ENCODE measurements at regions not wholly inside any gene's neighbourhood (a gene's known extent, or its start where the extent isn't known, plus 50 kb on each side); places are given as distances from the start of the nearest gene placed in this dataset.
"Not testable (repeated sequence)": the region's sequence is repeated elsewhere in the genome, so short reads cannot be mapped to it uniquely, and the experiment has no call there.

DNA sequence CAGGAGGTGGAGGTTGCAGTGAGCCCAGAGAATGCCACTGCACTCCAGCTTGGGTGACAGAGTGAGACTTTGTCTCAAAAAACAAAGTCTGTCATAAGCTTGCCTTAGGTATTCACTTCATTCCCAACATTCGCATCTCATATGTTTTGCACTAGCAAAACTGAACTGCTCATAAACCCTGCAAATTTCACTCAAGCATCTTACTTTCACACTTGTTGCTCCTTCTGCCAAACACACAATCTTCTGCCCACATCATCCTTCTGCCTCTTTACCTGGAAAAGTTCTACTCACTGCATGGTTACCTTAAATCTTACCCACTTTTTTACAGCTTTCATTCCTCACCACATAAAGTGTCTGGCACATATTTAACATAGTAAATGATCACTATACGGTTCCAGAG, 152.5 kb downstream of the USP22 start:
- ATAC-seq (ENCODE audit: poor library complexity) (no peak), DNase-seq (no peak)
- POLR2A ChIA-PET = no interaction called here
- Mint-ChIP-seq H3K4me3 (no peak overlapping the region), H3K36me3 (ENCODE audit: low read depth) (no peaks in the 10 kb centered on the region), H3K27me3 (peaks cover 31% of the 10 kb centered on the region), H3K9me3 (no peaks in the 10 kb centered on the region), H3K4me1 (ENCODE audit: low read depth) (no peaks in the 10 kb centered on the region), H3K27ac (no peak overlapping the region)
- Histone ChIP-seq H3K27ac (ENCODE audit: low read depth in 1 of 2, low read length in 2 of 2) (no peak overlapping the region), H3K9me3 (ENCODE audit: control insufficient read depth in 1 of 2, insufficient read depth in 1 of 2, low read length in 2 of 2) (no peaks in the 10 kb centered on the region), H3K36me3 (ENCODE audit: insufficient read depth, low read length) (no peaks in the 10 kb centered on the region), H3K4me1 (ENCODE audit: insufficient read depth, low read length) (no peaks in the 10 kb centered on the region), H3K4me3 (ENCODE audit: low read length) (no peak overlapping the region), H3K27me3 (ENCODE audit: control insufficient read depth in 1 of 2, insufficient read depth in 2 of 2, low read length in 2 of 2) (peaks cover 0 to 4% of the 10 kb centered on the region in 2 experiments)
- intact Hi-C loops (cut with DNase I, micrococcal nuclease) = no loop called here
- CTCF ChIA-PET = no interaction called here
- TF ChIP-seq, protein P1, sequence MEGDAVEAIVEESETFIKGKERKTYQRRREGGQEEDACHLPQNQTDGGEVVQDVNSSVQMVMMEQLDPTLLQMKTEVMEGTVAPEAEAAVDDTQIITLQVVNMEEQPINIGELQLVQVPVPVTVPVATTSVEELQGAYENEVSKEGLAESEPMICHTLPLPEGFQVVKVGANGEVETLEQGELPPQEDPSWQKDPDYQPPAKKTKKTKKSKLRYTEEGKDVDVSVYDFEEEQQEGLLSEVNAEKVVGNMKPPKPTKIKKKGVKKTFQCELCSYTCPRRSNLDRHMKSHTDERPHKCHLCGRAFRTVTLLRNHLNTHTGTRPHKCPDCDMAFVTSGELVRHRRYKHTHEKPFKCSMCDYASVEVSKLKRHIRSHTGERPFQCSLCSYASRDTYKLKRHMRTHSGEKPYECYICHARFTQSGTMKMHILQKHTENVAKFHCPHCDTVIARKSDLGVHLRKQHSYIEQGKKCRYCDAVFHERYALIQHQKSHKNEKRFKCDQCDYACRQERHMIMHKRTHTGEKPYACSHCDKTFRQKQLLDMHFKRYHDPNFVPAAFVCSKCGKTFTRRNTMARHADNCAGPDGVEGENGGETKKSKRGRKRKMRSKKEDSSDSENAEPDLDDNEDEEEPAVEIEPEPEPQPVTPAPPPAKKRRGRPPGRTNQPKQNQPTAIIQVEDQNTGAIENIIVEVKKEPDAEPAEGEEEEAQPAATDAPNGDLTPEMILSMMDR (IDR thresholded peaks at IDR 0.05) = no peak

DNA sequence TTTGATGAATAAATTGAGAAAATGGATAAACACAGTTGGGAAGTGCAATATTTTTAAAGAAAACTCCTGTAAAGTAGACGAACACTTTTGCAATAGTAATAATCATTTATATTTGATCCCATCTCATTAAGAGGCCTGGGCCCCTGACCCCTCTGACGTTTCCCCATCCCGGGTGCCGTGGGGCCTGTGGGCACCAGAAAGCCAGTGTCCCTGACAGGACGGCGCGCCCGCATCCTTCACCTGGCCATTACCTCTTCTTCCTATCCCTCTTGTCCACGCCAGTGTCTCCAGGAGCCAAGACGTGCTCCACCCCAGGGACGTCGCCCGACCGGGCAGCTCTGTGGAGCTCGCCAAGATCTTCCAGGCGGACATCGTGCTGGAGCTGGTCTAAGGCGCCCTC, 147.4 kb downstream of the USP22 start:
- H3K4me1 Mint-ChIP-seq (ENCODE audit: low read depth); H3K9me3 Mint-ChIP-seq; CTCF ChIA-PET; intact Hi-C loops (cut with DNase I, micrococcal nuclease); H3K9me3 ChIP-seq (ENCODE audit: control insufficient read depth in 1 of 2, insufficient read depth in 1 of 2, low read length in 2 of 2); H3K36me3 Mint-ChIP-seq (ENCODE audit: low read depth); H3K27me3 ChIP-seq (ENCODE audit: control insufficient read depth in 1 of 2, insufficient read depth in 2 of 2, low read length in 2 of 2); H3K4me1 ChIP-seq (ENCODE audit: insufficient read depth, low read length); H3K27me3 Mint-ChIP-seq; H3K4me3 Mint-ChIP-seq; POLR2A ChIA-PET; DNase-seq; ATAC-seq (ENCODE audit: poor library complexity); H3K27ac Mint-ChIP-seq; H3K36me3 ChIP-seq (ENCODE audit: insufficient read depth, low read length); H3K27ac ChIP-seq (ENCODE audit: low read depth in 1 of 2, low read length in 2 of 2); H3K4me3 ChIP-seq (ENCODE audit: low read length): not testable (repeated sequence)

DNA sequence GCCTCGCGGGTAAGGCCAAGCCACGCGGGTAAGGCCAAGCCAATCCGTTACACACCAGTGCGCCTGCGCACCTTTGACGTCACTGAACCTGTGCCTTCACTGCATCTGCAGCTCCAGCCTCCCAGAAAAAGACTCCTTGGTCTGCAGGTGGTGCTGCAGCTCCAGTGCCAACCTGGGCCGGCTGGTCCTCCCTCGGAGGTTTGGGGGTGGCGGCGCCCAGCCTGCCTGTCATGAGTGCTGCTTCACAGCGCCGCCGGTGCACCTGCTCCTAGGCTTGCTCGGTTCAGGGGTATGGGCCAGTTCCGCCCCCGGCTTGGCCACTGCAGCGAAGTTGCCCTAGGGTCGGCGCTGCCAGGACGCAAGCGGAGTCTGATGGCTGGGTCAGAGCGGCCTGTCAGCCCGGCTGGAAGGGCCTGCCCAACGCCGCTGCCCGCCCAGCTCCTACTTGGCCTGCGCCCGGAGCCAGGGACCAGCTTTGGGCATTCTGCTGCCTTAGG, 146.6 kb downstream of the USP22 start:
- Histone ChIP-seq H3K36me3 (ENCODE audit: insufficient read depth, low read length) (no peaks in the 10 kb centered on the region), H3K9me3 (ENCODE audit: control insufficient read depth in 1 of 2, insufficient read depth in 1 of 2, low read length in 2 of 2) (no peaks in the 10 kb centered on the region), H3K27ac (ENCODE audit: low read depth in 1 of 2, low read length in 2 of 2) (no peak overlapping the region), H3K27me3 (ENCODE audit: control insufficient read depth in 1 of 2, insufficient read depth in 2 of 2, low read length in 2 of 2) (no peaks in the 10 kb centered on the region), H3K4me1 (ENCODE audit: insufficient read depth, low read length) (no peaks in the 10 kb centered on the region), H3K4me3 (ENCODE audit: low read length) (no peak overlapping the region)
- ATAC-seq (ENCODE audit: poor library complexity) = no peak
- CTCF ChIA-PET = no interaction called here
- H3K36me3 Mint-ChIP-seq (ENCODE audit: low read depth) = no peaks in the 10 kb centered on the region
- H3K27me3 Mint-ChIP-seq = peaks cover 4% of the 10 kb centered on the region
- POLR2A ChIA-PET = no interaction called here
- no peak overlapping the region for H3K4me3 Mint-ChIP-seq
- H3K9me3 Mint-ChIP-seq = no peaks in the 10 kb centered on the region
- no peaks in the 10 kb centered on the region for H3K4me1 Mint-ChIP-seq (ENCODE audit: low read depth)
- TF ChIP-seq, protein P1 (IDR thresholded peaks at IDR 0.05) = no peak
- intact Hi-C loops (cut with DNase I, micrococcal nuclease) = no loop called here
- no peak overlapping the region for H3K27ac Mint-ChIP-seq
- peak in 9 of 14 experiments; percentile 9 to 60 (median 37) for DNase-seq

DNA sequence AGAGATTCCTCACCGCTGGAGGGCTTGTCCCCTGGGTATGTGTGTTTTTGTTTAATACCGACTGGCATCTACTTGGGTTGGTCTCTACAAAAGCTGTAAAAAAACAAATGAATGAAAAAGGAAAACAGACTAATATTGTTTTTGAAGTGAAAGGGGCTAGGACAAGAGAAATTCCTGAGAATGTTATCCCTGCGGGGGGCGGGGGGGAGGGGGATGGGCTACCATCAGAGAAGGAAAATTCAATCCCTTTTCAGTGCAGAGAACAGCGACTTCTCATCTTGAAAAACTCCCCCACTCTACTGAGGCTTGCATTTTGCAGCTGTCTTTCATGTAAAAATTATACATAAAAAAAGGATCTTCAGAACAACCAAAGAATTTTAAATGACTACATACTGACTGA, 144.1 kb downstream of the USP22 start:
- H3K9me3 ChIP-seq (ENCODE audit: control insufficient read depth in 1 of 2, insufficient read depth in 1 of 2, low read length in 2 of 2); CTCF ChIA-PET; H3K9me3 Mint-ChIP-seq; H3K4me3 ChIP-seq (ENCODE audit: low read length); H3K4me1 ChIP-seq (ENCODE audit: insufficient read depth, low read length); H3K27me3 ChIP-seq (ENCODE audit: control insufficient read depth in 1 of 2, insufficient read depth in 2 of 2, low read length in 2 of 2); H3K36me3 Mint-ChIP-seq (ENCODE audit: low read depth); H3K27ac ChIP-seq (ENCODE audit: low read depth in 1 of 2, low read length in 2 of 2); POLR2A ChIA-PET; ATAC-seq (ENCODE audit: poor library complexity); H3K36me3 ChIP-seq (ENCODE audit: insufficient read depth, low read length); H3K4me1 Mint-ChIP-seq (ENCODE audit: low read depth); H3K27ac Mint-ChIP-seq; intact Hi-C loops (cut with DNase I, micrococcal nuclease); H3K4me3 Mint-ChIP-seq; DNase-seq: not testable (repeated sequence)
- H3K27me3 Mint-ChIP-seq = peaks cover 24% of the 10 kb centered on the region

DNA sequence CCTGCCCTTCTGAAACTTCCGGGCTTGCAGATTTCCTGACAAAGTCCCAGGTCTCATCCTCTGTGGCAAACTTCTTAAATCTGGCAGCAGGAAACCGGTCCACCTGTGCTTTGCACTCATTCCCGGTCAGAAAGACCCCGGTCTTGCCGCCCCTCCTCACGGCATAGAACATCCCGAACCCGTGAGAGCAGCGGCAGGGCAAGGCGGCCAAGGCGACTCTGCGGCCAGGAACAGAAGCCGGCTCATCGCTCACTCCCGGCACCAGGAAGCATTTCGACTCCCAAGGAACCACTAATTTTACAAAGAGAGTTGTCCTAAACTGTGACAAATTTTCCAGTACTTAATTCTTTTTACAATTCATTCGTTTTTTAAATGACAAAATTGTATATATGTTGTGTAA, 140.3 kb downstream of the USP22 start:
- H3K4me3 ChIP-seq (ENCODE audit: low read length); H3K27ac ChIP-seq (ENCODE audit: low read depth in 1 of 2, low read length in 2 of 2); POLR2A ChIA-PET; H3K4me1 Mint-ChIP-seq (ENCODE audit: low read depth); H3K36me3 ChIP-seq (ENCODE audit: insufficient read depth, low read length); H3K4me3 Mint-ChIP-seq; H3K9me3 Mint-ChIP-seq; H3K27ac Mint-ChIP-seq; H3K36me3 Mint-ChIP-seq (ENCODE audit: low read depth); H3K27me3 ChIP-seq (ENCODE audit: control insufficient read depth in 1 of 2, insufficient read depth in 2 of 2, low read length in 2 of 2); DNase-seq; intact Hi-C loops (cut with DNase I, micrococcal nuclease); H3K9me3 ChIP-seq (ENCODE audit: control insufficient read depth in 1 of 2, insufficient read depth in 1 of 2, low read length in 2 of 2); ATAC-seq (ENCODE audit: poor library complexity); H3K4me1 ChIP-seq (ENCODE audit: insufficient read depth, low read length); CTCF ChIA-PET: not testable (repeated sequence)
- peaks cover 24% of the 10 kb centered on the region for H3K27me3 Mint-ChIP-seq

DNA sequence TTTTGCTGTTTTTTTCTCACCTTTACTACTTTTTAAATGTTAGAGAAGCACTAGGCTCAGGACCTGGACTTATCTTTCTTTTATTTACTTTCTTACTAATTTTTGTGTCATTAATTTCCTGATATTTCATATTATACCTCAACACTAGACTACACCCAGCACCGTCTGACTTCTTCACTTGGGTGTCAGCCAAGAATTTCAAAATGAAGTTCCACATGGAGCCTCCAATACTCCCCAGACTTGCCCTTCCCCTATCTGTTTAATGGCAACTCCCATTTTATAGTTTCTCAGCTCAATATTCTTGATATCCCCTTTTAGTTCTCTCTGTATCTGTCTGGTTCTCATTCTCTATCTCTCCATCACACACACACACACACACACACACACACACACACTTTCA, 139.3 kb downstream of the USP22 start:
- H3K4me1 ChIP-seq (ENCODE audit: insufficient read depth, low read length); H3K4me3 Mint-ChIP-seq; ATAC-seq (ENCODE audit: poor library complexity); H3K27ac Mint-ChIP-seq; H3K4me1 Mint-ChIP-seq (ENCODE audit: low read depth); DNase-seq; H3K9me3 ChIP-seq (ENCODE audit: control insufficient read depth in 1 of 2, insufficient read depth in 1 of 2, low read length in 2 of 2); H3K4me3 ChIP-seq (ENCODE audit: low read length); H3K36me3 ChIP-seq (ENCODE audit: insufficient read depth, low read length); H3K36me3 Mint-ChIP-seq (ENCODE audit: low read depth); H3K9me3 Mint-ChIP-seq; intact Hi-C loops (cut with DNase I, micrococcal nuclease); H3K27me3 ChIP-seq (ENCODE audit: control insufficient read depth in 1 of 2, insufficient read depth in 2 of 2, low read length in 2 of 2); CTCF ChIA-PET; H3K27ac ChIP-seq (ENCODE audit: low read depth in 1 of 2, low read length in 2 of 2); POLR2A ChIA-PET: not testable (repeated sequence)
- H3K27me3 Mint-ChIP-seq = peaks cover 24% of the 10 kb centered on the region

Measured in CD4-positive, alpha-beta T cell (primary cell).